Neural crest cell (in vitro differentiated cells): ENCODE measurements at regions not wholly inside any gene's neighbourhood (a gene's known extent, or its start where the extent isn't known, plus 50 kb on each side); places are given as distances from the start of the nearest gene placed in this dataset.

ENCODE experiments used
- DNase-seq: peaks from one replicate; pipeline ENCODE4 v3.0.0; 2021; ENCODE audit warnings: low read depth, mixed read lengths, low spot score
- H3K27ac Mint-ChIP-seq: one replicate; pipeline ENCODE4 v1.8.0; 2021; ENCODE audit warnings: mild to moderate bottlenecking, mixed read lengths; ENCODE audit not compliant: unreplicated experiment
- H3K27me3 Mint-ChIP-seq: 2 replicates; pipeline ENCODE4 v1.8.0; 2021; ENCODE audit warnings: low read depth, mild to moderate bottlenecking, mixed read lengths
- H3K36me3 Mint-ChIP-seq: 2 replicates; pipeline ENCODE4 v1.8.0; 2021; ENCODE audit warnings: low read depth, mild to moderate bottlenecking, mixed read lengths
- H3K4me1 Mint-ChIP-seq: 2 replicates; pipeline ENCODE4 v1.8.0; 2021; ENCODE audit warnings: mixed read lengths
- H3K4me3 Mint-ChIP-seq: one replicate; pipeline ENCODE4 v1.8.0; 2021; ENCODE audit warnings: mild to moderate bottlenecking, mixed read lengths
- H3K9me3 Mint-ChIP-seq: 2 replicates; pipeline ENCODE4 v1.8.0; 2021; ENCODE audit warnings: mixed read lengths
- TF ChIP-seq, protein P1 (sequence below): fragments of 200-600 bp; sonication (generic); conservative IDR thresholded peaks from 2 replicates; pipeline ENCODE4 v1.5.0; 2021; ENCODE audit warnings: antibody characterized with exemption, mild to moderate bottlenecking

DNA sequence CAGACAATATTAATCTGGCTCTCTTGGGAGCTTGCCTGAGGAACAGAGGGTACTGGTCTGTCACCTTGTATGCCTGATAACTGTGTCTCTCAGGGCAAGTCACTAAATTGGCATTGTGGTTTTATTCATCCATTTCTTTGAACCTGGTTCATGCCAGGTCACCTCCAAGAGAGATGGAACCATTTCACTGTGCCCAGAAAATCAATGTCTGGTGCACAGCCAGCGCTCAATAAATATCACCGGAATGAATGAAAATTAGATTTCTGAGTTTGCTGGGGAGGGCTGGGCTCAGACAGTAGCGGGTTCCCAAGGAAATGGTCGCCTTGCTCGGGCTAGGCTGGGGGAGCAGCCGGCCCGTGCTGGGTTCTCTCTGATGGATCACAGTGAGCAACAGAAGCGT lies 64.1 kb upstream of the BAIAP2L1 start:
- Mint-ChIP-seq H3K9me3 (no peaks in the 10 kb centered on the region), H3K27me3 (peaks cover 25% of the 10 kb centered on the region), H3K4me1 (no peaks in the 10 kb centered on the region), H3K36me3 (no peaks in the 10 kb centered on the region), H3K4me3 (no peak overlapping the region), H3K27ac (no peak overlapping the region)
- TF ChIP-seq, protein P1, sequence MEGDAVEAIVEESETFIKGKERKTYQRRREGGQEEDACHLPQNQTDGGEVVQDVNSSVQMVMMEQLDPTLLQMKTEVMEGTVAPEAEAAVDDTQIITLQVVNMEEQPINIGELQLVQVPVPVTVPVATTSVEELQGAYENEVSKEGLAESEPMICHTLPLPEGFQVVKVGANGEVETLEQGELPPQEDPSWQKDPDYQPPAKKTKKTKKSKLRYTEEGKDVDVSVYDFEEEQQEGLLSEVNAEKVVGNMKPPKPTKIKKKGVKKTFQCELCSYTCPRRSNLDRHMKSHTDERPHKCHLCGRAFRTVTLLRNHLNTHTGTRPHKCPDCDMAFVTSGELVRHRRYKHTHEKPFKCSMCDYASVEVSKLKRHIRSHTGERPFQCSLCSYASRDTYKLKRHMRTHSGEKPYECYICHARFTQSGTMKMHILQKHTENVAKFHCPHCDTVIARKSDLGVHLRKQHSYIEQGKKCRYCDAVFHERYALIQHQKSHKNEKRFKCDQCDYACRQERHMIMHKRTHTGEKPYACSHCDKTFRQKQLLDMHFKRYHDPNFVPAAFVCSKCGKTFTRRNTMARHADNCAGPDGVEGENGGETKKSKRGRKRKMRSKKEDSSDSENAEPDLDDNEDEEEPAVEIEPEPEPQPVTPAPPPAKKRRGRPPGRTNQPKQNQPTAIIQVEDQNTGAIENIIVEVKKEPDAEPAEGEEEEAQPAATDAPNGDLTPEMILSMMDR: no peak
- DNase-seq: no peak

DNA sequence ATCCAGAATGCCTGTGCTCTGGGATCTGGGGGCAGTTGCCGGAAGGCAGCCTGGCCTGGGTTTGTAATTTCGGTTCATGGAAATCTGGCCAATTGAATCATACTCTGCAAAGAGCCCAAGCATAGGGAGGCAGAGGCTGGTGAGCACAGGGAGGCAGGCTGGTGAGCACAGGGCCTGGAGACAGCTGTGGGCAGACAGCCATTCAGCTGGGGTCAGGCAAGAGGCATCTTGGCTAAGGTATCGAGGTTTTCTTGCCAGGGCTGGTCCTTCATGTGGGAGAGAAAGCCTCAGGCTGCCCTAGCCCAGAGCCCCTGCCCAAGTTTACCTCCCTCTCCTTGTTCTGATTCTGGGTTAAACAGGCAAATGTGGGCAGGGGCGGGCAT lies 63.7 kb upstream of the BAIAP2L1 start:
- TF ChIP-seq, protein P1: no peak
- no peak overlapping the region for H3K27ac Mint-ChIP-seq
- H3K27me3 Mint-ChIP-seq: peaks cover 20% of the 10 kb centered on the region
- H3K4me3 Mint-ChIP-seq: no peak overlapping the region
- no peaks in the 10 kb centered on the region for H3K36me3 Mint-ChIP-seq
- no peaks in the 10 kb centered on the region for H3K4me1 Mint-ChIP-seq
- no peaks in the 10 kb centered on the region for H3K9me3 Mint-ChIP-seq
- DNase-seq: no peak

DNA sequence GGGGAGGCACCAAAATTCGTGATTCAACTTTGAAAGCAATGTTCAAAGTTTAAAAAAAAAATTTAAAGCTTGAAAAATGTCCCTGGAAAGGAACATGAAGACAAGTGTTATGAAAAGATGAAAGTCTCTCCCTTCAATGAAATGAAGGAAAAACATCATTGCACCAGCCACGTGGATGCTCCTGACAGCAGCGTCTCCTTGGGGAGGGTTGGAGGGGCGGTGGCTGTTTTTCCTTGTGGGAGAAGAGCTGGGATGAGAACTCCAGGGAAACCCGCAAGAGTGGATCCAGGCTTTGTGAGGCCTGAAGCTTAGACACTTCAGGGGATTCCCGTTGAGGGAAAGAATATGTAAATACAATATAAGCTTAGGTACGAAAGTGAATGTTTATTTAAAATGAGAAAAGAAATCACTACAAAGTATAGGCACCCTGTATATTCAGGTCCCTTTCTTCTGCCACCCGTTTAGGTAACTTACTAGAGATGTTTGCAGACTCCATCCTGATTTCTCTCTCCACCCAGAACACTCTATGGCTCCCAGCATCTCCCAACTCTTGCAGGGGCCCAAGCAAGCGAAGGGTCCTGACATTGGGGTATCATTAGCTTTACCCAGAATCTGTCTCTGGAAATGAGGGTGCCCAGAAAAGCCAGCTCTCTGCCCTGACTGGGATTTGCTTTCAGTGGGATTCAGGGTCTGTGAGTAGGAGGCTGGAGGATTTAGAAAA lies 63.1 kb upstream of the BAIAP2L1 start:
- H3K27ac Mint-ChIP-seq: no peak overlapping the region
- H3K27me3 Mint-ChIP-seq: peaks cover 14% of the 10 kb centered on the region
- no peak overlapping the region for H3K4me3 Mint-ChIP-seq
- no peaks in the 10 kb centered on the region for H3K4me1 Mint-ChIP-seq
- H3K36me3 Mint-ChIP-seq: no peaks in the 10 kb centered on the region
- TF ChIP-seq, protein P1: no peak
- H3K9me3 Mint-ChIP-seq: no peaks in the 10 kb centered on the region
- no peak for DNase-seq

DNA sequence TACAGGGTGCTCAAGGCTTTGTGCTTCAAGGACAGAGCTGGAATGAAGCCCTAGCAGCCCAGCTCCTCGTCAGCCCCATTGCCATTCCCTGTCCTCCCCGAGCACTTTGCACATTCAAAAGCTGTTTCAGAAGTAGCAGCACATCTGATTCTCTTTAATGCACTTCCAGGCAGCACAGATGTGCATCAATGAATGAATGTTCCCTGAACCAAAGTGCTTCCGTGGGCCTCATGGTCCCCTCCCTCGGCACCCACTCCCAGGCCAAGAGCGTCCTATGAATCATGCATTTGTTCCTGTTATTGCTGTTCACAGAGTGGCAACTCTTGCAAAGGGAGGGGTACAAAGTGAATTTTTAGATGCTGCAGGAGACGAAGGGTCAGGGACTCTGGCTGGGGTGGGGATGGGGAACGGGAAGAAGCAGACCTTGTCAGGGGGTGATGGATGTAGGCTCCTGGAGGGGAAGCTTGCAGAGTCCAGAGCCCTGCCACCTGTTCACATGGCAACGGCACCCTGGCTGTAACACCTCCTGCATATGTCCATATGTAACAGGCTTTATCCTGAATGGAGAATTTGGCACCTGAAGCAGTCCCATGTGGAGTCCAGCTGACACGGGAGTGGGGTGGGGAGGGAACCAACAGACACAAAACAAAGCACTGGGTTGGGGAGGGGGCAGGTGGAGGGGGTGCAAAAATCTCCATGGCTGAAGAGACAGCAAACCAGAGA lies 62.2 kb upstream of the BAIAP2L1 start:
- no peaks in the 10 kb centered on the region for H3K9me3 Mint-ChIP-seq
- no peaks in the 10 kb centered on the region for H3K4me1 Mint-ChIP-seq
- H3K27me3 Mint-ChIP-seq: peaks cover 10% of the 10 kb centered on the region
- TF ChIP-seq, protein P1: no peak
- no peaks in the 10 kb centered on the region for H3K36me3 Mint-ChIP-seq
- H3K27ac Mint-ChIP-seq: no peak overlapping the region
- DNase-seq: no peak
- no peak overlapping the region for H3K4me3 Mint-ChIP-seq

DNA sequence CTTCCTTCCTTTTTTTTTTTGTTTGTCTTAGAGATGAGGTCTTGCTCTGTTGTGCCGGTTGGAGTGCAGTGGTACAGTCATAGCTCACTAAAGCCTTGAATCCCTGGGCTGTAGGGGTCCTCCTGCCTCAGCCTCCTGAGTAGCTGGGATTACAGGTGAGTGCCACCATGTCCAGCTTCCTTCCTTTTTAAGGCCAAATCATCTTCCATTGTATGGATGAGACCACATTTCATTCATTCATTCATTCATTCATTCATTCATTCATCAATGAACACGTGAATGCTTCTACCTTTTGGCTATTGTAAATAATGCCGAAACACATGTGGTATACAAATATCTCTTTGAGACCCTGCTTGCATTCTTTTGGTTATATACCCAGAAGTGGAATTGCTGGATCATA lies 60.0 kb upstream of the BAIAP2L1 start:
- no peaks in the 10 kb centered on the region for H3K36me3 Mint-ChIP-seq
- no peak for DNase-seq
- no peaks in the 10 kb centered on the region for H3K9me3 Mint-ChIP-seq
- H3K27ac Mint-ChIP-seq: no peak overlapping the region
- H3K4me3 Mint-ChIP-seq: no peak overlapping the region
- H3K27me3 Mint-ChIP-seq: peaks cover 4% of the 10 kb centered on the region
- TF ChIP-seq, protein P1: no peak
- H3K4me1 Mint-ChIP-seq: no peaks in the 10 kb centered on the region
